Esophagus squamous epithelium (tissue), 4 donors: ENCODE measurements at regions not wholly inside any gene's neighbourhood (a gene's known extent, or its start where the extent isn't known, plus 50 kb on each side); places are given as distances from the start of the nearest gene placed in this dataset.
"Not testable (repeated sequence)": the region's sequence is repeated elsewhere in the genome, so short reads cannot be mapped to it uniquely, and the experiment has no call there.

ENCODE experiments used
- POLR2A ChIP-seq, 4 donors: fragments of 450-650 bp; IDR thresholded peaks; one replicate each; pipeline ENCODE4 v1.6.1; 2017; ENCODE audit warnings: antibody characterized with exemption in 4 of 4, mild to moderate bottlenecking in 4 of 4, moderate library complexity in 3 of 4
- TF ChIP-seq, protein P1 (sequence below), 6 experiments: fragments of 450-650 bp in 4 of 6; fragments of 200-600 bp in 2 of 6; sonication (generic) in 2 of 6; IDR thresholded peaks; one replicate each; pipeline ENCODE4 v1.5.1; 2016 to 2019; ENCODE audit warnings: antibody characterized with exemption in 6 of 6, mild to moderate bottlenecking in 4 of 6, moderate library complexity in 4 of 6

GRCh38 chr5:67757771-67758170, 457.8 kb upstream of the PIK3R1 start:
- TF ChIP-seq POLR2A (IDR thresholded peaks at IDR 0.05): not testable (repeated sequence)
- TF ChIP-seq, protein P1, sequence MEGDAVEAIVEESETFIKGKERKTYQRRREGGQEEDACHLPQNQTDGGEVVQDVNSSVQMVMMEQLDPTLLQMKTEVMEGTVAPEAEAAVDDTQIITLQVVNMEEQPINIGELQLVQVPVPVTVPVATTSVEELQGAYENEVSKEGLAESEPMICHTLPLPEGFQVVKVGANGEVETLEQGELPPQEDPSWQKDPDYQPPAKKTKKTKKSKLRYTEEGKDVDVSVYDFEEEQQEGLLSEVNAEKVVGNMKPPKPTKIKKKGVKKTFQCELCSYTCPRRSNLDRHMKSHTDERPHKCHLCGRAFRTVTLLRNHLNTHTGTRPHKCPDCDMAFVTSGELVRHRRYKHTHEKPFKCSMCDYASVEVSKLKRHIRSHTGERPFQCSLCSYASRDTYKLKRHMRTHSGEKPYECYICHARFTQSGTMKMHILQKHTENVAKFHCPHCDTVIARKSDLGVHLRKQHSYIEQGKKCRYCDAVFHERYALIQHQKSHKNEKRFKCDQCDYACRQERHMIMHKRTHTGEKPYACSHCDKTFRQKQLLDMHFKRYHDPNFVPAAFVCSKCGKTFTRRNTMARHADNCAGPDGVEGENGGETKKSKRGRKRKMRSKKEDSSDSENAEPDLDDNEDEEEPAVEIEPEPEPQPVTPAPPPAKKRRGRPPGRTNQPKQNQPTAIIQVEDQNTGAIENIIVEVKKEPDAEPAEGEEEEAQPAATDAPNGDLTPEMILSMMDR (IDR thresholded peaks at IDR 0.05): not testable (repeated sequence)
